Fibroblast of lung (primary cell): ENCODE measurements at regions not wholly inside any gene's neighbourhood (a gene's known extent, or its start where the extent isn't known, plus 50 kb on each side); places are given as distances from the start of the nearest gene placed in this dataset.
"Not testable (repeated sequence)": the region's sequence is repeated elsewhere in the genome, so short reads cannot be mapped to it uniquely, and the experiment has no call there.

Experiments used
- DNase-seq, 2 donors: peaks; one replicate each; pipeline versions ENCODE4 v3.0.0 to v3.0.0-alpha.2; 2010; ENCODE audit warnings: low read depth in 2 of 2
- H2AFZ ChIP-seq: 2 replicates; pipeline ENCODE4 v1.5.1; 2012; ENCODE audit warnings: low read length, control low read depth, inconsistent platforms
- H3K27ac ChIP-seq: 2 replicates; pipeline ENCODE4 v1.5.1; 2011; ENCODE audit warnings: low read length, control low read depth; ENCODE audit not compliant: insufficient read depth
- H3K27me3 ChIP-seq: 2 replicates; pipeline ENCODE4 v1.5.1; 2011; ENCODE audit warnings: mild to moderate bottlenecking, low read length; ENCODE audit not compliant: control insufficient read depth, insufficient read depth
- H3K36me3 ChIP-seq: 2 replicates; pipeline ENCODE4 v1.5.1; 2011; ENCODE audit warnings: low read length; ENCODE audit not compliant: control insufficient read depth, insufficient read depth
- H3K4me1 ChIP-seq: 2 replicates; pipeline ENCODE4 v1.5.1; 2011; ENCODE audit warnings: low read length; ENCODE audit not compliant: control insufficient read depth, insufficient read depth; ENCODE audit errors: extremely low read depth
- H3K4me2 ChIP-seq: 2 replicates; pipeline ENCODE4 v1.5.1; 2011; ENCODE audit warnings: low read length, control low read depth; ENCODE audit not compliant: insufficient read depth; ENCODE audit errors: extremely low read depth
- H3K4me3 ChIP-seq, 4 experiments: fragments of 200-600 bp in 1 of 4; sonication (generic) in 1 of 4; replicated peaks in 1 of 4; 2 replicates each; pipeline ENCODE4 v1.5.1; 2011 to 2016; ENCODE audit warnings: low read length in 4 of 4, low read depth in 3 of 4, mild to moderate bottlenecking in 3 of 4, control low read depth in 2 of 4, inconsistent platforms in 1 of 4, mixed read lengths in 1 of 4; ENCODE audit not compliant: insufficient read depth in 1 of 4; ENCODE audit errors: control extremely low read depth in 1 of 4
- H3K79me2 ChIP-seq: 2 replicates; pipeline ENCODE4 v1.5.1; 2012; ENCODE audit warnings: mild to moderate bottlenecking, low read length, inconsistent platforms; ENCODE audit not compliant: control insufficient read depth, insufficient read depth
- H3K9ac ChIP-seq: 2 replicates; pipeline ENCODE4 v1.5.1; 2011; ENCODE audit warnings: mild to moderate bottlenecking, low read length, control low read depth; ENCODE audit not compliant: insufficient read depth
- H3K9me3 ChIP-seq: 2 replicates; pipeline ENCODE4 v1.5.1; 2012; ENCODE audit warnings: low read depth, low read length; ENCODE audit not compliant: control insufficient read depth, insufficient read depth
- H4K20me1 ChIP-seq: 2 replicates; pipeline ENCODE4 v1.5.1; 2011; ENCODE audit warnings: low read length; ENCODE audit not compliant: control insufficient read depth, insufficient read depth; ENCODE audit errors: extremely low read depth
- EZH2 ChIP-seq: IDR thresholded peaks from 2 replicates; pipeline ENCODE4 v1.5.1; 2012; ENCODE audit warnings: low read length, control low read depth, mild to moderate bottlenecking; ENCODE audit errors: missing control alignments
- TF ChIP-seq, protein P1 (sequence below), 2 donors: IDR thresholded peaks in 1 of 2; conservative IDR thresholded peaks in 1 of 2; 1 replicate in 1 of 2; 2 replicates in 1 of 2; pipeline ENCODE4 v1.5.1; 2011 to 2012; ENCODE audit warnings: low read length in 2 of 2, control low read depth in 1 of 2, inconsistent platforms in 1 of 2, low read depth in 1 of 2, mild to moderate bottlenecking in 1 of 2

DNA sequence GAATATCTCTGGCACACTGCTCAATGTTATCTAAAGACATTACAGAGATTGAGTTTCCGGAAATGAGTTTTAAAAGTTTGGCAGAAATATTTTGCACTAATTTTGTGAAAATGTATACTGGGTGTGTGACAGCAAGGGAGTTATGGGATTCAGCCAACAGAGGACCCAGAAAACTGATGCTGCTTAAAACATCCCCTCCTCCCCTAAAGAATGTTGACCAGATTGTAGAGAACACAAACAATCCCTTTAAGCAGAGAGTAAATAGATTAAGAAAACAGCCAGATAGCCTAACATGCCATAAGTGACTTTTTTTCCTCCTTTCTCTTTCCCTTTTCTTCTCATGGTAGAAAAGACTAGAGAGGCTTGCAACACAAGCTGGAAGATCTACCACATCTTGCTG is 928.0 kb upstream of the ALCAM start:
- no peaks in the 10 kb centered on the region for H3K4me1 ChIP-seq
- H4K20me1 ChIP-seq = no peaks in the 10 kb centered on the region
- no peaks in the 10 kb centered on the region for H3K27me3 ChIP-seq
- H3K4me2 ChIP-seq = no peak overlapping the region
- no peak overlapping the region for H3K27ac ChIP-seq
- no peaks in the 10 kb centered on the region for H3K79me2 ChIP-seq
- no peak overlapping the region for H3K4me3 ChIP-seq
- no peak for TF ChIP-seq EZH2
- TF ChIP-seq, protein P1, sequence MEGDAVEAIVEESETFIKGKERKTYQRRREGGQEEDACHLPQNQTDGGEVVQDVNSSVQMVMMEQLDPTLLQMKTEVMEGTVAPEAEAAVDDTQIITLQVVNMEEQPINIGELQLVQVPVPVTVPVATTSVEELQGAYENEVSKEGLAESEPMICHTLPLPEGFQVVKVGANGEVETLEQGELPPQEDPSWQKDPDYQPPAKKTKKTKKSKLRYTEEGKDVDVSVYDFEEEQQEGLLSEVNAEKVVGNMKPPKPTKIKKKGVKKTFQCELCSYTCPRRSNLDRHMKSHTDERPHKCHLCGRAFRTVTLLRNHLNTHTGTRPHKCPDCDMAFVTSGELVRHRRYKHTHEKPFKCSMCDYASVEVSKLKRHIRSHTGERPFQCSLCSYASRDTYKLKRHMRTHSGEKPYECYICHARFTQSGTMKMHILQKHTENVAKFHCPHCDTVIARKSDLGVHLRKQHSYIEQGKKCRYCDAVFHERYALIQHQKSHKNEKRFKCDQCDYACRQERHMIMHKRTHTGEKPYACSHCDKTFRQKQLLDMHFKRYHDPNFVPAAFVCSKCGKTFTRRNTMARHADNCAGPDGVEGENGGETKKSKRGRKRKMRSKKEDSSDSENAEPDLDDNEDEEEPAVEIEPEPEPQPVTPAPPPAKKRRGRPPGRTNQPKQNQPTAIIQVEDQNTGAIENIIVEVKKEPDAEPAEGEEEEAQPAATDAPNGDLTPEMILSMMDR (conservative IDR thresholded peaks at IDR 0.05 in 1 of 2, IDR thresholded peaks at IDR 0.05 in 1 of 2; ENCODE audit: low read depth in 1 of 2, low read length in 2 of 2) = no peak
- H2AFZ ChIP-seq = no peak overlapping the region
- no peaks in the 10 kb centered on the region for H3K36me3 ChIP-seq
- no peaks in the 10 kb centered on the region for H3K9me3 ChIP-seq
- no peak for DNase-seq
- H3K9ac ChIP-seq = no peak overlapping the region

DNA sequence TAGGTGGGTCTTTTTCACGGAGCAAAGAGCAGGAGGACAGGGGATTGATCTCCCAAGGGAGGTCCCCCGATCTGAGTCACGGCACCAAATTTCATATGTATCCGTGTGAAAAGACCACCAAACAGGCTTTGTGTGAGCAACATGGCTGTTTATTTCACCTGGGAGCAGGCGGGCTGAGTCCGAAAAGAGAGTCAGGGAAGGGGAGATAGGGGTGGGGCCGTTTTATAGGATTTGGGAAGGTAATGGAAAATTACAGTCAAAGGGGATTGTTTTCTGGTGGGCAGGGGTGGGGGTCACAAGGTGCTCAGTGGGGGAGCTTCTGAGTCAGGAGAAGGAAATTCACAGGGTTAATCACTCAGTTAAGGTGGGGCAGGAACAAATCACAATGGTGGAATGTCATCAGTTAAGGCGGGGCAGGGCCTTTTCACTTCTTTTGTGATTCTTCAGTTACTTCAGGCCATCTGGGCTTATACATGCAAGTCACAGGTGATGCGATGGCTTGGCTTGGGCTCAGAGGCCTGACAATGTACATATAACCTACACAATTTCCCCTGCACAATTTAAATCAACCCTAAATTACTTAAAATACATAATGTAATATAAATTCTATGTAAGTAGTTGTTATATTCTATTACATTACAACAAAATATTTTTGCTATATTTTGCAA is 921.3 kb upstream of the ALCAM start:
- not testable (repeated sequence) for H3K4me1 ChIP-seq

GRCh38 chr3:104447681-104448080 is 919.0 kb upstream of the ALCAM start:
- TF ChIP-seq EZH2 = no peak
- TF ChIP-seq, protein P1 (conservative IDR thresholded peaks at IDR 0.05 in 1 of 2, IDR thresholded peaks at IDR 0.05 in 1 of 2; ENCODE audit: low read depth in 1 of 2, low read length in 2 of 2) = no peak
- Histone ChIP-seq H3K4me3 (no peak overlapping the region), H4K20me1 (no peaks in the 10 kb centered on the region), H3K9me3 (no peaks in the 10 kb centered on the region), H3K36me3 (no peaks in the 10 kb centered on the region), H3K79me2 (no peaks in the 10 kb centered on the region), H3K4me1 (no peaks in the 10 kb centered on the region), H3K27ac (no peak overlapping the region), H3K27me3 (no peaks in the 10 kb centered on the region), H3K4me2 (no peak overlapping the region), H2AFZ (no peak overlapping the region), H3K9ac (no peak overlapping the region)
- DNase-seq = no peak

More for the DNA sequence above, 921.3 kb upstream of the ALCAM start:
- not testable (repeated sequence) for DNase-seq, H3K9me3 ChIP-seq, H3K9ac ChIP-seq, H3K27ac ChIP-seq, H3K27me3 ChIP-seq, H3K79me2 ChIP-seq, H3K4me3 ChIP-seq, H3K4me2 ChIP-seq, H2AFZ ChIP-seq, H3K36me3 ChIP-seq, H4K20me1 ChIP-seq
